GM21423 (cell line): ENCODE measurements at regions not wholly inside any gene's neighbourhood (a gene's known extent, or its start where the extent isn't known, plus 50 kb on each side); places are given as distances from the start of the nearest gene placed in this dataset.

Experiments
- ATAC-seq: cut with Tn5 transposase; IDR thresholded peaks from one replicate; pipeline ENCODE4 v1.9.1; 2021; ENCODE audit warnings: mild to moderate bottlenecking, moderate library complexity; ENCODE audit not compliant: unreplicated experiment

GRCh38 chr2:16283071-16283850 lies 342.9 kb downstream of the MYCN start:
- no peak for ATAC-seq

GRCh38 chr2:16282511-16282910 lies 342.2 kb downstream of the MYCN start:
- ATAC-seq = no peak

GRCh38 chr2:16281451-16282335 lies 341.3 kb downstream of the MYCN start:
- no peak for ATAC-seq

DNA sequence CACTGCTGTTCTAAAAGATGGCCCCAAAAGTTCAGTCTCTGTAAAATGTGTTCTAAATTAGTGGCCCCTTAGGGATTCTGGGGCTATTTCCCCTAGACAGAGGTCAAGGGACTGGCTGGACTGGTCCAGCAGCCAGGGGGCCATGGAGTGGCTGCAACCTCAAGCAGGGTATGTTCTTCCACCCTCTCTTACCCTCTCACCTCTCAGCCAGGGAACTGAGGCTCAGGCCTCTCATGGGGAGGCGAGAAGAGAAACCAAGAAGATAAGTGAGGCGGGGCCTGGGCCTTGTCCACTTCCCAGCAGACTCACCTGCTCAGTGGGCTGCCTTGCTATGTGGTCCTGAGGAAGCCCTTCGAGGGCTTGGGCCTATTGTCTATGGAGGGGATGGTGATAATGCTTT lies 339.7 kb downstream of the MYCN start:
- no peak for ATAC-seq

DNA sequence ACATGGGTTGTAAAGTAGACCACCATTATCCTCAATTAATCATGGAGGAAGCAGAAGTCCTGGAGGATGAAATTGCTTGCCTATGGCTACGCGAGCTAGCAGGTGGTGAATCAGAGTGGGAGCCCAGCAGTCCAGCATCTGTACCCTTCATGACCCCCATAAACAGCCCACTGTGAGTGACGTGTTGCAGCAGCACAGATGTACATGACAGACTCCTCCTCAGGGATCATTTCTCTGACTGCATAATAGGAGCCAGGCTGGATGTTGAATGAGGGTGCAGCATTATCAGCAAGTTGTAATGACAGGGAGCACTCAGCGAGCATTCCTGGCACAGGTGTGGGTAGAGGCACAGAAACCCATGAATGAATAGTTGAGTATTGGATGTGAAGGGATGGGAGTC lies 339.3 kb downstream of the MYCN start:
- ATAC-seq = no peak

GRCh38 chr2:16279201-16279570 lies 338.8 kb downstream of the MYCN start:
- ATAC-seq = no peak

DNA sequence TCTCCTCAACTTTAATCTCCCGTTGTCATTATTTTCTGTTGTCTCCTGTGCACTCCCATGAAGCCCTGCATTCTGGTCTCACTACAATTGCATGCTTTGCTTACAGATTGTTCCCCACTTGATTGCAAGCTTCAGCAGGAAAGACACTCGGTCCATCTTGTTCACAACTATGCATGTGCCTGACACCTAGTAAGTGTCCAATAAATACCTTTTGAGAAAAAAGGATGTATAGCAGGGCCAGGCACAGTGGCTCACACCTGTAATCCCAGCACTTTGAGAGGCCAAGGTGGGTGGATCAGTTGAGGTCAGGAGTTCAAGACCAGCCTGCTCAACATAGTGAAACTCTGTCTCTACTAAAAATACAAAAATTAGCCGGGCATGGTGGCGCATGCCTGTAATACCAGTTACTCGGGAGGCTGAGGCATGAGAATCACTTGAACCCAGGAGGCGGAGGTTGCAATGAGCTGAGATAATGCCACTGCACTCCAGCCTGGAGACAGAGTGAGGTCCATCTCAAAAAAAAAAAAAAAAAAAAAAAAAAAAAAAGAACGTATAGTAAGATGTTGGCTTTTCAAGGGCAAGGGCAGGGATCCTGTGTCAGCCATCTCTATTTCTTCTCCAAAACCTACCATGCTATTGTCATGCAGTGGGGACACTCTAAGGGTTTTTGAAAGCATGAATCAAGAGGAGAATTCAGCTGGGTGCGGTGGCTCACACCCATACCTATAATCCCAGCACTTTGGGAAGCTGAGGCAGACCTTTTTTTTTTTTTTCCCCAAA lies 338.3 kb downstream of the MYCN start:
- ATAC-seq = no peak

GRCh38 chr2:16277117-16277516 lies 336.8 kb downstream of the MYCN start:
- no peak for ATAC-seq

DNA sequence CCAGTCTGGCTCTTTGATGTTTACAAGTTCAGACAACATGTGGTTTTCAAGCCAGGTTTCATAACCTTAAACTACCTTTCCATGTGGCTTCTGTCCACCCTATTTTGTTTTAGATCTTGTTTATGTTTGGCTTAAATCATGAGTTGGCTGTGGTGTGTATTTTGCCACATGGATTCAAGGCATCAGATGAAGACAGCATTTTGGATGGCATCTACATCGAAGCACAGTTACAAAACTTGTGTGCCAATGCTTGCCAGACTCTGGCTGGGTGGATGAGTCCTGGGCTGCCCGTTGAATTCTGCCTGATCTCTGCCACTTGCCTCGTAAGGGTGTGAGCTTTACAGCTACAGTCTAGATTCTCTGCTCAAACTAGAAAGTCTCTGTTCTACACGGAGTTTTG lies 335.3 kb downstream of the MYCN start:
- no peak for ATAC-seq

DNA sequence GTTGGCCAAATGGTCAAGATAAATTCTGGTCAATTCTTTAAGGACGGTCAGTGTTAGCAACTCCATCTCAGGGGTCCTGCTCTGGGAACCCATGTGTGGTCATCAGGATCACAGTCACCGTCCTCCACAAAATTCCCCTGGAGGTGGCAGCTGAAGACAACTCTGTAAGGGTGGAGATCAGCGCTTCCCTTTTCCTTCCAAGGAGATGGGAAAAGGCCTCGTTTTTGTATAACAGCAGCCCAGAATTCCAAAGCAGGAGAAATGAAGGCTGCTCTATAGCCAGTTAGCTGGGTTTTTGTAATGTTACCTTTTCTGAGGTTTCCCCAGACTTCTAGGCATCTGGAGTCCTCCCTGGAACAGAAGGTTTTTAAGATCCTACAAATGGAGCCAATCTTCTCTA lies 334.8 kb downstream of the MYCN start:
- no peak for ATAC-seq

- ATAC-seq = no peak
These were observed 332.8 kb downstream of the MYCN start for GRCh38 chr2:16273111-16273510.

- ATAC-seq = no peak
These were observed 331.9 kb downstream of the MYCN start for GRCh38 chr2:16272038-16272788.

DNA sequence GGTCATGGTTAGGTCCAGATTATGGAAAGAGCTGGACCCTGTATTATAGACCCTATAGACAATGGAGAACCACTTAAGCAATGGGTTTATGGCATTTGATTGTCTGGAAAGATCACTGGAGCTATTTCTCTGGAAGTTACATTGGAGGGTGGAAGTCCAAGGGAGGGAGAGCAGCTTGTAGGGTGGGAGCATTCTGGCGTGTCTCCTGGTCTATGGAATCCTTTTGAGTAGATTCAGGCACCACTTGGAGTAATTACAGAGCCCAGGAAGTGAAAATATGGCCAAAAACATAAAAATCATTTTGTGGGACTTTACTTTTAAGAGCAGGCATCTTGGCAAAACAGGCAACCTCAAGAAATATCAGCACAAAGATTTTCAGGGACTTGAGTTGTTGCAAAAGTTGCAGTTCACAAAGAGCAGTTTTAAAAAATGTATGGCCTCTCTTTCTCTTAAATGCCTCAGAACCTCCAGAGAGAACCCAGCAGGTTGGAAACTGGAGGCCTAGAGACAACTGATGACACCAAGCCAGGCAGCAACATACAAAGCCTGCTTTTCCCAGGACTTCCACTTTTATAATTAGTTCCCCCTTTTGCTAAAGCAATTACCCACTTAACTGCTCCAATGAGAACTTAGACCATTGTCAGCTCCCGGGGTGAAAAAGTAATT lies 331.0 kb downstream of the MYCN start:
- no peak for ATAC-seq

- no peak for ATAC-seq
These were observed 330.1 kb downstream of the MYCN start for GRCh38 chr2:16270441-16270840.

- ATAC-seq = no peak
These were observed 328.1 kb downstream of the MYCN start for GRCh38 chr2:16268301-16269000.

GRCh38 chr2:16266571-16266970 lies 326.2 kb downstream of the MYCN start:
- no peak for ATAC-seq

DNA sequence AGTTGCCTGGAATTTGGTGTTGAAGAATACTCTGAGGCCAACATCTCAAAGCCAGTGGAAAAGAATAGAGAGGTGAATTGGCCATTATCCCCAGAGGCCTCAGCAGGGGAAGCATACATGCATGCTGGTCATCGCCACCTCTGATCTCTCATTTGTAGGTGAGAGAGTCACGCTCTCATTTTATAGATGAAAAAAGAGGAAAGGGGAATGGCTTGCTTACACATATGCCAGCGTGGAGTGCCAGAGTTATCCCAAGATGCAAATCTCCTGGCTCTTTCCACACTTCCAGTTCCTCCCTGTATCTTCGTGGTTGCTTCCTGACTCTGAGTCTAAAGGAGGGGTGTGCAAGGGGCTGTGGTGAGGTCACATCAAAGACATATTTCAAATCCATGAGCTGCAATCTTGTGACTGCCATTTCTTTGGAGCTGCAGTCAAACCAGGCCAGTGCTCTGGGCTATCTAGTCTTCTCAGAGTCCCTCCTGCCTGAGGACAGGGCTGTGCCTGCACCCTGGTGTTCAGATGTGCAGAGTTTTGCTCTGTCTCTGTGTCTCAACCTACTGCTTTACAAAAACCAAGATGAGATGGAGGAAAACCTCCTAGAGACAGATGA lies 324.7 kb downstream of the MYCN start:
- ATAC-seq = no peak

DNA sequence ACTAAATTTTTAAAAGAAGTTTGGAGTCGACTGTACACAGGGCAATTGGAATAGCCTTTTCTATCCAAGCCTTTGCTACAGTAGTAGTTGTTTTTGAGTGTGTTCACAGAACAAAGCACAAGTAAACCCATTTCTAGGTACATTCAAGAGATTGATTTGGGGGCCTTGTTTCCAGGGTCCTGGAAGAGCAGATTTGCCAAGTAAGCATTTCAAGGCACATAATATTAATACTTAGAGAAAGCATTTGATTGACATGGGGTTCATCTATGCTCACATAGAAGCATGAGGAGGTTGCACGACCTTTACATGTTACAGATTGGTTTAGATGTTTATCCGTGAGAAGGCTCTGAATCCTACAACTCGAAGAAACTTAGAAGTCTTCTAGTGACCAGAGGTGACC lies 324.1 kb downstream of the MYCN start:
- no peak for ATAC-seq

GRCh38 chr2:16263241-16263890 lies 323.0 kb downstream of the MYCN start:
- no peak for ATAC-seq
